ENCODE measurements at regions not wholly inside any gene's neighbourhood (a gene's known extent, or its start where the extent isn't known, plus 50 kb on each side); places are given as distances from the start of the nearest gene placed in this dataset.

DNA sequence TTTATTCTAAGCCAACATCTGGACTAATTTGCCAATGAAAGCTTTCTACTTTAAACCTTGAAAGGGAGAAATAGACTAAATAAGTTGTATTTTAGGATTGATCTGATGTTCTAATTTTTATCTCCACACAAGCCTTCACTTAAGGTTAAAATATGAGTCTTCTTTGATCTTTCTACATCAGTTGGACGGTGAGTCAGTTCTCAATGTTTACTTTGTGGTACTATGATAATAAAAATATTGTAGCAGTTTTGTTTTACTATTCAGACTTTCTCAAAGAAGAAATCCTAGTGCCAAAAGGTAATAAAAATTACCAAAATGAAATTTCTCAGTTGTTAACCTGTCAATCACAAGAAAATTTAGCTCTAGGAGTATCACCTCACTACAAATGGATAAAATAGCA lies 203.5 kb upstream of the RGMB start:
- TF ChIP-seq, protein P1, sequence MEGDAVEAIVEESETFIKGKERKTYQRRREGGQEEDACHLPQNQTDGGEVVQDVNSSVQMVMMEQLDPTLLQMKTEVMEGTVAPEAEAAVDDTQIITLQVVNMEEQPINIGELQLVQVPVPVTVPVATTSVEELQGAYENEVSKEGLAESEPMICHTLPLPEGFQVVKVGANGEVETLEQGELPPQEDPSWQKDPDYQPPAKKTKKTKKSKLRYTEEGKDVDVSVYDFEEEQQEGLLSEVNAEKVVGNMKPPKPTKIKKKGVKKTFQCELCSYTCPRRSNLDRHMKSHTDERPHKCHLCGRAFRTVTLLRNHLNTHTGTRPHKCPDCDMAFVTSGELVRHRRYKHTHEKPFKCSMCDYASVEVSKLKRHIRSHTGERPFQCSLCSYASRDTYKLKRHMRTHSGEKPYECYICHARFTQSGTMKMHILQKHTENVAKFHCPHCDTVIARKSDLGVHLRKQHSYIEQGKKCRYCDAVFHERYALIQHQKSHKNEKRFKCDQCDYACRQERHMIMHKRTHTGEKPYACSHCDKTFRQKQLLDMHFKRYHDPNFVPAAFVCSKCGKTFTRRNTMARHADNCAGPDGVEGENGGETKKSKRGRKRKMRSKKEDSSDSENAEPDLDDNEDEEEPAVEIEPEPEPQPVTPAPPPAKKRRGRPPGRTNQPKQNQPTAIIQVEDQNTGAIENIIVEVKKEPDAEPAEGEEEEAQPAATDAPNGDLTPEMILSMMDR (IDR thresholded peaks at IDR 0.05 in 4 of 5, conservative IDR thresholded peaks at IDR 0.05 in 1 of 5): no peak
- no peak for TF ChIP-seq POLR2A (IDR thresholded peaks at IDR 0.05)

Measured in gastrocnemius medialis (tissue), 4 donors.